Keratinocyte (primary cell): ENCODE measurements at regions not wholly inside any gene's neighbourhood (a gene's known extent, or its start where the extent isn't known, plus 50 kb on each side); places are given as distances from the start of the nearest gene placed in this dataset.

Experiments
- DNase-seq: peaks from one replicate; pipeline ENCODE4 v3.0.0-alpha.2; 2011; ENCODE audit warnings: low read depth, missing footprints, low spot score
- FAIRE-seq: peaks from 2 replicates; lab custom pipeline; 2011; peaks lifted over from hg19 to GRCh38; lab: Jason Lieb, UNC
- H2AFZ ChIP-seq: 2 replicates; pipeline ENCODE4 v1.6.0; 2012; ENCODE audit warnings: low read length, control low read depth, inconsistent platforms; ENCODE audit not compliant: control insufficient read depth
- H3K27ac ChIP-seq: 2 replicates; pipeline ENCODE4 v1.5.1; 2011; ENCODE audit warnings: low read length; ENCODE audit not compliant: control insufficient read depth, insufficient read depth
- H3K27me3 ChIP-seq: 3 replicates; pipeline ENCODE4 v1.6.0; 2011; ENCODE audit warnings: low read length; ENCODE audit not compliant: control insufficient read depth, insufficient read depth; ENCODE audit errors: extremely low read depth
- H3K36me3 ChIP-seq, 2 experiments: 2 replicates in 1 of 2; 3 replicates in 1 of 2; pipeline ENCODE4 v1.5.1; 2011; ENCODE audit warnings: low read length in 2 of 2, mild to moderate bottlenecking in 1 of 2; ENCODE audit not compliant: control insufficient read depth in 2 of 2, insufficient read depth in 2 of 2; ENCODE audit errors: extremely low read depth in 1 of 2
- H3K4me1 ChIP-seq: 3 replicates; pipeline ENCODE4 v1.5.1; 2011; ENCODE audit warnings: low read length; ENCODE audit not compliant: control insufficient read depth, insufficient read depth; ENCODE audit errors: extremely low read depth
- H3K4me2 ChIP-seq: 3 replicates; pipeline ENCODE4 v1.6.0; 2011; ENCODE audit warnings: low read depth, low read length; ENCODE audit not compliant: control insufficient read depth, insufficient read depth; ENCODE audit errors: extremely low read depth
- H3K4me3 ChIP-seq, 3 experiments: fragments of 200-600 bp in 1 of 3; sonication (generic) in 1 of 3; 2 replicates in 2 of 3; 3 replicates in 1 of 3; pipeline ENCODE4 v1.5.1; 2011 to 2016; ENCODE audit warnings: low read length in 3 of 3, mild to moderate bottlenecking in 3 of 3, control low read depth in 2 of 3, inconsistent platforms in 1 of 3, low read depth in 1 of 3, mixed read lengths in 1 of 3, mixed run types in 1 of 3, moderate library complexity in 1 of 3; ENCODE audit not compliant: control insufficient read depth in 2 of 3, insufficient read depth in 2 of 3; ENCODE audit errors: extremely low read depth in 1 of 3
- H3K79me2 ChIP-seq: 2 replicates; pipeline ENCODE4 v1.6.0; 2012; ENCODE audit warnings: low read length; ENCODE audit not compliant: control insufficient read depth, insufficient read depth
- H3K9ac ChIP-seq: 3 replicates; pipeline ENCODE4 v1.6.0; 2011; ENCODE audit warnings: low read length; ENCODE audit not compliant: control insufficient read depth, insufficient read depth; ENCODE audit errors: extremely low read depth
- H3K9me1 ChIP-seq: 3 replicates; pipeline ENCODE4 v1.6.0; 2011; ENCODE audit warnings: low read length; ENCODE audit not compliant: control insufficient read depth, insufficient read depth; ENCODE audit errors: extremely low read depth
- H3K9me3 ChIP-seq: 2 replicates; pipeline ENCODE4 v1.5.1; 2012; ENCODE audit warnings: low read depth, low read length; ENCODE audit not compliant: control insufficient read depth
- H4K20me1 ChIP-seq: 3 replicates; pipeline ENCODE4 v1.6.0; 2011; ENCODE audit warnings: low read length; ENCODE audit not compliant: control insufficient read depth, insufficient read depth; ENCODE audit errors: extremely low read depth
- CTCF ChIP-seq, 3 experiments: IDR thresholded peaks in 1 of 3; conservative IDR thresholded peaks in 1 of 3; optimal IDR thresholded peaks in 1 of 3; 2 replicates in 2 of 3; 3 replicates in 1 of 3; pipeline versions ENCODE3 to v1.5.1; 2011; ENCODE audit warnings: low read length in 3 of 3, mild to moderate bottlenecking in 3 of 3, moderate library complexity in 2 of 3, control low read depth in 1 of 3, inconsistent platforms in 1 of 3; ENCODE audit not compliant: insufficient read depth in 2 of 3; ENCODE audit errors: extremely low read depth in 1 of 3
- EZH2 ChIP-seq: IDR thresholded peaks from one replicate; pipeline ENCODE4 v1.6.1; 2012; ENCODE audit warnings: inconsistent platforms, mild to moderate bottlenecking, low read length, moderate library complexity
- dilution Hi-C: fragments of 300-500 bp; cut with MboI; formaldehyde crosslinking; loops from one replicate; pipeline ENCODE4 v1.7.0; 2020; ENCODE audit warnings: low sequenced_read_pairs; ENCODE audit not compliant: extremely low pct_ligation_motif_present

DNA sequence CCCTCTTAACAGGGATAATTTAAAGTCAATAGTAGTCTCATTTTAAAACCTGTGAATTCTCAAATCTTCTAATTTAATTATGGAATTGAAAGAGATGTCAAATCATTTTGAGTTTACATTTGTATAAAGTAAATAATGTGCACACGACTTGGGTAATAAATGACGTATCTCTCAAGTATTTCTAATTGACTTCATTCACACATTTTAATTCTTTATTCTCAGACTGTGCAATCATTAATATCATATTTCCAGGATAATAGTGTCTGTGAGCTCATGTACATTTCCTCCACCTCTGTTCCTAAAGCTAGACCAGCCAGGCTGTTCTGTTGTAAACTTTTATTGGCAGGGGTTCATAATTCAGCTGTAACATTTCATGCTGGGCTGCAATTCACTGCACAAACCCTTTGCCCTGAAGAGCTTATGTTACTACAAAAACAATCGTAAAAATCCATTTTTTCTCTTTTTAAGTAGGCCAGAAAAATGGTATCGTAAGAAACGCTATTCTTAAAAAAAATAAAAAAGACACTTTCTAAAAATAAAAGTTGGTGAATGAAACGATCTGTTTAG, 1103.1 kb upstream of the TENM3 start:
- Histone ChIP-seq H3K9ac (no peak overlapping the region), H3K79me2 (no peaks in the 10 kb centered on the region), H3K9me1 (no peaks in the 10 kb centered on the region), H3K27me3 (no peaks in the 10 kb centered on the region), H2AFZ (no peak overlapping the region), H3K27ac (no peak overlapping the region), H3K4me1 (no peaks in the 10 kb centered on the region), H3K9me3 (no peaks in the 10 kb centered on the region), H3K4me3 (no peak overlapping the region), H3K36me3 (no peaks in the 10 kb centered on the region), H3K4me2 (no peak overlapping the region), H4K20me1 (no peaks in the 10 kb centered on the region)
- dilution Hi-C loops: no loop called here
- no peak for TF ChIP-seq EZH2
- TF ChIP-seq CTCF (optimal IDR thresholded peaks at IDR 0.05 in 1 of 3, IDR thresholded peaks at IDR 0.05 in 1 of 3, conservative IDR thresholded peaks at IDR 0.05 in 1 of 3; ENCODE audit: extremely low read depth in 1 of 3, insufficient read depth in 2 of 3, low read length in 3 of 3): no peak
- DNase-seq (no peak), FAIRE-seq (no peak)

DNA sequence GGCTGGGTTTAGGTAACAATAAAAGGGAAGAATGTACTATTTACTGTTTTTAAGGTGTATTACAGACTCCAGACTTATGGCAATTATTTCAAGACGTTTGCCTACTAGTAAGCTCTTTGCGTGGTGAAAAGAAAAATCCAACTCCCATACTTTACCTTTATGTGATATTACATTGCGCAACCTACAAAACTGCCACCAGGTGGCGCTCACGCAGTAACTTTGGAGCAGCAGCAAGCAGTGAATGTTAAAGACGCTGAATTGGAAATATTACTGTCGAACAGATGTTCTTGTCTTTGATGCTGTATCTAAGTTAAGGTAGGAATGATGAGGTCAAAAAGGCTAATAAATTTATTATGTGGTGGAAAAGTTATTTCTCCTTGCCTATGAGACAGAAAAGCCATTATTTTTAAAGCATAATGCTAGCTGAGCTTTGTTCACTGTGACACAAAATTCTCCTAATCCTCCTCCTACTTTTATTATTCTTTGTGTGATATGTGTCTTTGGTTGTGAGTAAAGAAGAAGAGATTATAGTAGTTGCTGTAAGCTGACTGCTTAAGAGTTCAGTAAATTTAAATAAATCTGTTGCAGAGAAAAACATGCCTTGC, 1099.8 kb upstream of the TENM3 start:
- peak; percentile 48 for FAIRE-seq
- peak; percentile 2 for DNase-seq

More for the DNA sequence above, 1099.8 kb upstream of the TENM3 start:
- no peak overlapping the region for H3K27ac ChIP-seq
- H3K4me2 ChIP-seq: no peak overlapping the region
- no peak overlapping the region for H3K9ac ChIP-seq
- H3K27me3 ChIP-seq: no peaks in the 10 kb centered on the region
- no peaks in the 10 kb centered on the region for H3K9me3 ChIP-seq
- H3K36me3 ChIP-seq: no peaks in the 10 kb centered on the region
- H3K4me3 ChIP-seq: no peak overlapping the region
- H2AFZ ChIP-seq: no peak overlapping the region
- no peaks in the 10 kb centered on the region for H3K79me2 ChIP-seq
- H3K9me1 ChIP-seq: no peaks in the 10 kb centered on the region
- no peaks in the 10 kb centered on the region for H4K20me1 ChIP-seq
- TF ChIP-seq CTCF (optimal IDR thresholded peaks at IDR 0.05 in 1 of 3, IDR thresholded peaks at IDR 0.05 in 1 of 3, conservative IDR thresholded peaks at IDR 0.05 in 1 of 3; ENCODE audit: extremely low read depth in 1 of 3, insufficient read depth in 2 of 3, low read length in 3 of 3) (peak; percentile 71 to 84 (median 77)), EZH2 (no peak)
- dilution Hi-C loops: no loop called here
- no peaks in the 10 kb centered on the region for H3K4me1 ChIP-seq
